GM12878 (cell line): ENCODE measurements at regions not wholly inside any gene's neighbourhood (a gene's known extent, or its start where the extent isn't known, plus 50 kb on each side); places are given as distances from the start of the nearest gene placed in this dataset.

Experiments
- ATAC-seq: fragments of 200-7000 bp; cut with Tn5 transposase; 3 replicates; pipeline ENCODE4 v1.9.1; 2020; ENCODE audit warnings: mild to moderate bottlenecking, moderate library complexity
- BruUV-seq: library from RNA; stranded (reverse); fragments of 400-500 nt; replicated peaks from 2 replicates; lab custom pipeline; 2021; lab: Mats Ljungman, UMichigan
- CTCF ChIA-PET: fragments of 300-600 bp; sonication (Branson Sonifier 250); formaldehyde crosslinking; extraction: SDS; loops from one replicate; lab custom pipeline; 2021; ENCODE audit warnings: inconsistent platforms; lab: Yijun Ruan, JAX
- POLR2A ChIA-PET: fragments of 350-600 bp; formaldehyde crosslinking; extraction: SDS; loops from one replicate; lab custom pipeline; 2021; ENCODE audit warnings: inconsistent platforms; lab: Charles Lee
- RAD21 ChIA-PET: fragments of 300-600 bp; sonication (Branson Sonifier 250); formaldehyde crosslinking; loops from one replicate; lab custom pipeline; 2023; ENCODE audit warnings: antibody characterized with exemption; ENCODE audit not compliant: unreplicated experiment; lab: Charles Lee
- SMC1A ChIA-PET: fragments of 300-600 bp; sonication (Branson Sonifier 250); formaldehyde crosslinking; loops from one replicate; lab custom pipeline; 2023; ENCODE audit not compliant: unreplicated experiment, uncharacterized antibody; lab: Charles Lee
- DNase-seq: peaks from one replicate; pipeline ENCODE4 v3.0.0-alpha.2; 2011; ENCODE audit warnings: low read depth, low spot score
- FAIRE-seq: peaks from 3 replicates; lab custom pipeline; 2011; peaks lifted over from hg19 to GRCh38; lab: Jason Lieb, UNC
- H2AFZ ChIP-seq: 2 replicates; pipeline ENCODE4 v1.6.0; 2011; ENCODE audit warnings: low read depth, low read length, control low read depth; ENCODE audit not compliant: control insufficient read depth
- H3K27ac ChIP-seq: 2 replicates; pipeline ENCODE4 v1.5.1; 2011; ENCODE audit warnings: control low read depth; ENCODE audit not compliant: control insufficient read depth, insufficient read depth
- H3K27me3 ChIP-seq, 2 experiments: replicated peaks in 1 of 2; 2 replicates each; pipeline versions ENCODE4 v1.6.0 to v1.6.1; 2011; ENCODE audit warnings: low read length in 1 of 2; ENCODE audit not compliant: control insufficient read depth in 2 of 2, insufficient read depth in 2 of 2
- H3K36me3 ChIP-seq, 2 experiments: 2 replicates each; pipeline ENCODE4 v1.5.1; 2011; ENCODE audit warnings: low read length in 1 of 2; ENCODE audit not compliant: control insufficient read depth in 2 of 2, insufficient read depth in 2 of 2
- H3K4me1 ChIP-seq: 2 replicates; pipeline ENCODE4 v1.6.1; 2011; ENCODE audit warnings: mild to moderate bottlenecking, low read length, moderate library complexity, mixed read lengths; ENCODE audit not compliant: control insufficient read depth, insufficient read depth
- H3K4me2 ChIP-seq: 2 replicates; pipeline ENCODE4 v1.6.0; 2011; ENCODE audit warnings: control low read depth; ENCODE audit not compliant: control insufficient read depth, insufficient read depth
- H3K4me3 ChIP-seq: fragments of 200-600 bp; sonication (generic); 2 replicates; pipeline ENCODE4 v1.5.1; 2016
- H3K79me2 ChIP-seq: 2 replicates; pipeline ENCODE4 v1.6.0; 2011; ENCODE audit warnings: low read length; ENCODE audit not compliant: control insufficient read depth, insufficient read depth
- H3K9ac ChIP-seq: 2 replicates; pipeline ENCODE4 v1.8.0; 2011; ENCODE audit warnings: low read length, control low read depth, mixed read lengths; ENCODE audit not compliant: control insufficient read depth, insufficient read depth
- H3K9me3 ChIP-seq: replicated peaks from 3 replicates; pipeline ENCODE4 v1.5.1; 2011; ENCODE audit warnings: mild to moderate bottlenecking, low read length; ENCODE audit not compliant: control insufficient read depth, insufficient read depth
- H4K20me1 ChIP-seq: 2 replicates; pipeline ENCODE4 v1.6.0; 2011; ENCODE audit not compliant: control insufficient read depth, insufficient read depth
- BACH1 ChIP-seq: fragments of 450-650 bp; IDR thresholded peaks from 2 replicates; pipeline ENCODE4 v1.6.1; 2017; ENCODE audit warnings: mild to moderate bottlenecking, borderline replicate concordance
- BHLHE40 ChIP-seq, 2 experiments: fragments of 450-650 bp in 1 of 2; IDR thresholded peaks; 2 replicates each; pipeline ENCODE4 v1.6.1; 2011 to 2017; ENCODE audit warnings: low read depth in 2 of 2, borderline replicate concordance in 1 of 2, improper control_type of control experiment in 1 of 2, low read length in 1 of 2, mild to moderate bottlenecking in 1 of 2
- CBFB ChIP-seq: IDR thresholded peaks from 2 replicates; pipeline ENCODE4 v1.6.1; 2016; ENCODE audit warnings: antibody characterized with exemption, low read depth
- CREB1 ChIP-seq: IDR thresholded peaks from 2 replicates; pipeline ENCODE4 v1.6.1; 2012; ENCODE audit warnings: low read depth, mild to moderate bottlenecking, inconsistent platforms
- CREM ChIP-seq: IDR thresholded peaks from 2 replicates; pipeline ENCODE4 v1.6.1; 2014; ENCODE audit warnings: antibody characterized with exemption, low read depth
- CTCF ChIP-seq, 3 experiments: IDR thresholded peaks in 2 of 3; conservative IDR thresholded peaks in 1 of 3; 2 replicates each; pipeline ENCODE4 v1.5.1; 2011; ENCODE audit warnings: low read depth in 3 of 3, low read length in 3 of 3, mild to moderate bottlenecking in 3 of 3, control low read depth in 2 of 3, moderate library complexity in 2 of 3, inconsistent platforms in 1 of 3, mixed read lengths in 1 of 3; ENCODE audit not compliant: control insufficient read depth in 2 of 3, insufficient read depth in 1 of 3; ENCODE audit errors: extremely low read depth in 1 of 3
- EP300 ChIP-seq, 2 experiments: fragments of 150-350 bp in 1 of 2; IDR thresholded peaks; 2 replicates each; pipeline ENCODE4 v1.6.1; 2011 to 2012; ENCODE audit warnings: low read depth in 2 of 2, low read length in 2 of 2, borderline replicate concordance in 1 of 2, improper control_type of control experiment in 1 of 2, inconsistent platforms in 1 of 2; ENCODE audit not compliant: control insufficient read depth in 1 of 2
- ETV6 ChIP-seq, 2 experiments: fragments of 450-650 bp in 1 of 2; IDR thresholded peaks in 1 of 2; conservative IDR thresholded peaks in 1 of 2; 2 replicates each; pipeline ENCODE4 v1.6.1; 2014; ENCODE audit warnings: antibody characterized with exemption in 1 of 2, borderline replicate concordance in 1 of 2, low read depth in 1 of 2, mild to moderate bottlenecking in 1 of 2, moderate library complexity in 1 of 2
- JUND ChIP-seq: IDR thresholded peaks from 2 replicates; pipeline ENCODE4 v1.6.1; 2012; ENCODE audit warnings: low read depth, mild to moderate bottlenecking, low read length, improper control_type of control experiment, moderate library complexity
- KAT2A ChIP-seq: conservative IDR thresholded peaks from 2 replicates; pipeline ENCODE4 v1.6.1; 2011; ENCODE audit warnings: low read depth, low read length; ENCODE audit not compliant: control insufficient read depth
- KDM1A ChIP-seq: fragments of 200-600 bp; sonication (generic); IDR thresholded peaks from 2 replicates; pipeline ENCODE4 v1.6.1; 2016; ENCODE audit warnings: borderline replicate concordance
- MTA2 ChIP-seq: fragments of 450-650 bp; IDR thresholded peaks from 2 replicates; pipeline ENCODE4 v1.6.1; 2016; ENCODE audit warnings: low read depth, mild to moderate bottlenecking, moderate library complexity
- PAX5 ChIP-seq: IDR thresholded peaks from 2 replicates; pipeline ENCODE4 v1.6.1; 2011; ENCODE audit warnings: low read depth, low read length, borderline replicate concordance
- POLR2A ChIP-seq: IDR thresholded peaks from 2 replicates; pipeline ENCODE4 v1.6.1; 2011; ENCODE audit warnings: low read depth, mild to moderate bottlenecking, low read length
- POLR2AphosphoS2 ChIP-seq: IDR thresholded peaks from 2 replicates; pipeline ENCODE4 v1.6.1; 2011; ENCODE audit warnings: low read depth, mild to moderate bottlenecking, low read length, improper control_type of control experiment, moderate library complexity
- RAD21 ChIP-seq: IDR thresholded peaks from 2 replicates; pipeline ENCODE4 v1.6.1; 2011; ENCODE audit warnings: mild to moderate bottlenecking, low read depth, low read length, moderate library complexity; ENCODE audit not compliant: insufficient read depth
- RCOR1 ChIP-seq: conservative IDR thresholded peaks from 2 replicates; pipeline ENCODE4 v1.6.1; 2012; ENCODE audit warnings: low read depth, low read length, improper control_type of control experiment
- SMC3 ChIP-seq: IDR thresholded peaks from 2 replicates; pipeline ENCODE4 v1.6.1; 2011; ENCODE audit warnings: low read length, improper control_type of control experiment, borderline replicate concordance
- SP1 ChIP-seq: IDR thresholded peaks from one replicate; pipeline ENCODE4 v1.6.1; 2011; ENCODE audit warnings: low read depth, low read length
- ZNF24 ChIP-seq: fragments of 450-650 bp; IDR thresholded peaks from 2 replicates; pipeline ENCODE4 v1.6.1; 2017; ENCODE audit warnings: antibody characterized with exemption, mild to moderate bottlenecking
- ZNF384 ChIP-seq: IDR thresholded peaks from 2 replicates; pipeline ENCODE4 v1.6.1; 2012; ENCODE audit warnings: low read depth, mild to moderate bottlenecking, low read length, improper control_type of control experiment, borderline replicate concordance
- WGBS: methylation state at CpG from one replicate; pipeline ENCODE4 v1.1.6; 2016; ENCODE audit warnings: low lambda C conversion rate; ENCODE audit not compliant: insufficient replicate concordance, insufficient coverage; ENCODE audit errors: missing lambda C conversion rate; 5-methylcytosine and 5-hydroxymethylcytosine counted together
- in situ Hi-C: fragments of 300-500 bp; cut with MboI; formaldehyde crosslinking; loops from 9 replicates; pipeline ENCODE4 v1.14.3; 2018; ENCODE audit warnings: mixed read lengths
- intact Hi-C: fragments of 100-400 bp; cut with micrococcal nuclease; formaldehyde crosslinking; loops from one replicate; pipeline ENCODE4 v1.14.2; 2022; ENCODE audit not compliant: unreplicated experiment

GRCh38 chr21:16022116-16022515 is 292.3 kb downstream of the USP25 start (continued):
- TF ChIP-seq BACH1, result no peak
- TF ChIP-seq CBFB, result no peak
- no peak for TF ChIP-seq SP1

- ChIA-PET RAD21 (no interaction called here), SMC1A (interaction anchor here (1.6 kb wide), 1 partner anchor 9 kb away, joined by 3 read pairs; no protein-coding TSS in a partner anchor), POLR2A (no interaction called here), CTCF (no interaction called here)
- Histone ChIP-seq H3K4me3 (no peak overlapping the region), H3K9me3 (no peaks in the 10 kb centered on the region), H2AFZ (no peak overlapping the region), H4K20me1 (no peaks in the 10 kb centered on the region), H3K27me3 (no peaks in the 10 kb centered on the region), H3K9ac (no peak overlapping the region), H3K4me2 (no peak overlapping the region), H3K36me3 (no peaks in the 10 kb centered on the region), H3K4me1 (no peaks in the 10 kb centered on the region), H3K79me2 (no peaks in the 10 kb centered on the region), H3K27ac (no peak overlapping the region)
- DNase-seq (no peak), ATAC-seq (no peak), FAIRE-seq (no peak)
- intact Hi-C loops (no loop called here), in situ Hi-C loops (no loop called here)
- no TSS peak for BruUV-seq
- WGBS, result 19% methylated on average over 3 of the region's 3 CpGs
- TF ChIP-seq RCOR1 (no peak), MTA2 (no peak), CREM (no peak), RAD21 (no peak), POLR2AphosphoS2 (no peak), SMC3 (no peak), CREB1 (no peak), KDM1A (no peak), CTCF (IDR thresholded peaks at IDR 0.05 in 2 of 3, conservative IDR thresholded peaks at IDR 0.05 in 1 of 3; ENCODE audit: control insufficient read depth in 2 of 3, extremely low read depth in 1 of 3, insufficient read depth in 1 of 3, low read depth in 3 of 3, low read length in 3 of 3) (no peak), ZNF384 (no peak), JUND (no peak), POLR2A (no peak), BHLHE40 (IDR thresholded peaks at IDR 0.05; ENCODE audit: borderline replicate concordance in 1 of 2, low read depth in 2 of 2, low read length in 1 of 2) (no peak), SP1 (no peak), EP300 (IDR thresholded peaks at IDR 0.05; ENCODE audit: borderline replicate concordance in 1 of 2, control insufficient read depth in 1 of 2, low read depth in 2 of 2, low read length in 2 of 2) (no peak), ZNF24 (no peak), KAT2A (no peak), PAX5 (no peak), ETV6 (conservative IDR thresholded peaks at IDR 0.05 in 1 of 2, IDR thresholded peaks at IDR 0.05 in 1 of 2; ENCODE audit: borderline replicate concordance in 1 of 2, low read depth in 1 of 2) (no peak)
These were observed 293.1 kb downstream of the USP25 start for GRCh38 chr21:16022921-16023320.
